HFF-Myc (cell line): ENCODE measurements at regions not wholly inside any gene's neighbourhood (a gene's known extent, or its start where the extent isn't known, plus 50 kb on each side); places are given as distances from the start of the nearest gene placed in this dataset.

Experiments
- DNase-seq: peaks from one replicate; pipeline ENCODE4 v3.0.0-alpha.2; 2011; ENCODE audit warnings: low read depth; ENCODE audit errors: extremely low read depth
- H3K4me3 ChIP-seq: replicated peaks from 2 replicates; pipeline ENCODE4 v1.5.1; 2011; ENCODE audit warnings: low read depth, mild to moderate bottlenecking, control low read depth, low read length
- TF ChIP-seq, protein P1 (sequence below): IDR thresholded peaks from 2 replicates; pipeline ENCODE4 v1.5.1; 2012; ENCODE audit warnings: mild to moderate bottlenecking, low read depth, low read length, control low read depth; ENCODE audit errors: missing control alignments

DNA sequence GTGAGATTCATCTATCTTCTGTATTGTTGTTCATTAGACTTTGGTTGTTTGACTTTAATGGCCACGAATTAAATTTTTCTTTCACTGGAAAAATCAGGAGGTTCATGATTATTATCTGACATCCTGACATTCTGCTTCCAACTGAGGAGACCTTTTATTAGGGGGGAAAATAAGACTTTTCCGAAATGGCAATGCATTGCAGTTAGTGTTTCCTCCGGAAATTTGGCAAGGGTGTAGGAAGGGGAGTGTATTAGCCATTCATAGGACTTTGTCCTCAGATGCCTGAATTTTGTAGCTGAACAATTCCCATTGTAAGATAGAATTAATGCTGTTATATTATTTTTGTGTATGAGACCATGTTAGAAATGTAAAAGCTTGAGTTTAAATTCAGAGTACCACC, 450.6 kb upstream of the TGFBR2 start:
- DNase-seq = no peak
- no peak overlapping the region for H3K4me3 ChIP-seq
- TF ChIP-seq, protein P1, sequence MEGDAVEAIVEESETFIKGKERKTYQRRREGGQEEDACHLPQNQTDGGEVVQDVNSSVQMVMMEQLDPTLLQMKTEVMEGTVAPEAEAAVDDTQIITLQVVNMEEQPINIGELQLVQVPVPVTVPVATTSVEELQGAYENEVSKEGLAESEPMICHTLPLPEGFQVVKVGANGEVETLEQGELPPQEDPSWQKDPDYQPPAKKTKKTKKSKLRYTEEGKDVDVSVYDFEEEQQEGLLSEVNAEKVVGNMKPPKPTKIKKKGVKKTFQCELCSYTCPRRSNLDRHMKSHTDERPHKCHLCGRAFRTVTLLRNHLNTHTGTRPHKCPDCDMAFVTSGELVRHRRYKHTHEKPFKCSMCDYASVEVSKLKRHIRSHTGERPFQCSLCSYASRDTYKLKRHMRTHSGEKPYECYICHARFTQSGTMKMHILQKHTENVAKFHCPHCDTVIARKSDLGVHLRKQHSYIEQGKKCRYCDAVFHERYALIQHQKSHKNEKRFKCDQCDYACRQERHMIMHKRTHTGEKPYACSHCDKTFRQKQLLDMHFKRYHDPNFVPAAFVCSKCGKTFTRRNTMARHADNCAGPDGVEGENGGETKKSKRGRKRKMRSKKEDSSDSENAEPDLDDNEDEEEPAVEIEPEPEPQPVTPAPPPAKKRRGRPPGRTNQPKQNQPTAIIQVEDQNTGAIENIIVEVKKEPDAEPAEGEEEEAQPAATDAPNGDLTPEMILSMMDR = no peak

DNA sequence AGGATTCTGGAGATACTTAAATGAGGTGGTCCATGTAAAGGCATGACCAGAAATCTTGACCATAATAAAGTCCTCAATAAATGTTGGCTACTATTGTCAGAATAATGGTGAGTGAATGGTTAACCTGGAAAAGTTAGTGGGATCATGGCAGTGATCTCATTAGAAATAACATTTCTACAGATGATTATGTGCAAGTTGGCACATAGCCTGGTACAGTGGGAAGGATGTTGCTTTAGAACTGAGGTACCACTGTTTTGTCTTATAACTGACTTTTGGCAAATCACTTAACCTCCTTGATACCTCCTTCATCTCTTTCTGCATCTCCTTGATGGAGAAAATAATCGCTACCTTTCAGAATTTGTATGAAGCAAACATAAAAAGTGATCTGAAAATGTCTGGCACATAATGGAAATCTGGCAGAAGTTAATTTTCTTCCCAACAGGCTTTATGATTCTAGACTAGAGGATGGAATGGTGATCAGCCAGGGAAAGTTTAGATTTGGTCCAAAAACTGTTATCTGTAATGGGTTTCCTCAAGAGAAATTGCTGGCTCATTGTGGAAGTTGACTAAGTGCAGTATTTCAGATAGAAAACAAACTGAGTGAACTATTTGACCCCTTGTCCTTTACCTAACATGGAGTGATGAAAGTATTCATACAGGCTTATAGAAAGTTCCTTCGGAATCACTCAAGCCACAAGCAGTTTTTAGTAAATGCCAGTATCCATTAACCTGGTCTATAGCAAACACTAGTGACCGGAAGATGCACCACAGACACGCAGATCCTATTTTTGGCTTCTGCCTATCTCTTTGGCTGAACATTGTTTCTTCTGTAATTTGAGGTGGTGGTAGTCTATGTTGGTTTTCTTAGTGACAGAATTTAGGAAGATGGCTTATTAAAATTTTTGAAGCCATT, 449.6 kb upstream of the TGFBR2 start:
- no peak for DNase-seq
- TF ChIP-seq, protein P1 = no peak

DNA sequence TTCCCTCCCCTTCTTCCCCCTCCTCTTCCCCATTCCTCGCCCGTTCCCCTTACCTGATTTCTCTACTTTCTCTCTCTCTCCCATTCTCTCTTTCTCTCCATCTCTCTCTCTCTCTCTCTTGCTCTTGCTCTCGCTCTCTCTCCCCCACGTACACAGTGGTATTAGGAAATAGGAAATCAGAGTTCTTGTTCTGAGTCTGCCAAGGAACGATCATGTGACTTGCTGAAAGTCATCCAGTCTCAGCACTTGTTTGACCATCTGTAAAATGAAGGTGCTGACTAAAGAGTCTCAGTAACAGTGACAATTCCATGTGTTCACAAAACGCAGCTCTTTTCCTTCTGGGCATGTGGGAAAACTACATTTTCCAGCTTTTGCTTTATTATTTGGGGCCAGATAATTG, 445.0 kb upstream of the TGFBR2 start:
- TF ChIP-seq, protein P1 = no peak
- H3K4me3 ChIP-seq = no peak overlapping the region
- DNase-seq = no peak

More for the DNA sequence above, 449.6 kb upstream of the TGFBR2 start:
- no peak overlapping the region for H3K4me3 ChIP-seq

DNA sequence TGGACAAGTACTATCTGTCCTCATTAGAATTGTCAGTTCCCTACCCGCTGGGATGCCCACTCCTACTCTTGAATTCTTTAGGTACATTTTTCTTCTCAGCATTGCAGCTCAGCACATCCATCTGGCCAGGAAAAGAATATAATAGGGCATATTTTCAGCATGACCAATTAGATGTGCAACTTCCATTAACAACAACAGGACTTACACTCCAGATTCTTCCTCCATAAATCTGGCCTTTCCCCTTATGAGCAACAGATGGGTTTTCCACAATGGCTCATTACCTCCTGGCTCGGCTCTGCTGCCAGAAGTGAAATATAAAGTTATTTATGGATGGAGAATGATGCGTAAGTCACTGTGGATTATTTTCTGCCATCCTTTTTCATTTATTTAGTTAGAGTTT, 443.8 kb upstream of the TGFBR2 start:
- DNase-seq = peak; percentile 66
- TF ChIP-seq, protein P1 = no peak
- no peak overlapping the region for H3K4me3 ChIP-seq

DNA sequence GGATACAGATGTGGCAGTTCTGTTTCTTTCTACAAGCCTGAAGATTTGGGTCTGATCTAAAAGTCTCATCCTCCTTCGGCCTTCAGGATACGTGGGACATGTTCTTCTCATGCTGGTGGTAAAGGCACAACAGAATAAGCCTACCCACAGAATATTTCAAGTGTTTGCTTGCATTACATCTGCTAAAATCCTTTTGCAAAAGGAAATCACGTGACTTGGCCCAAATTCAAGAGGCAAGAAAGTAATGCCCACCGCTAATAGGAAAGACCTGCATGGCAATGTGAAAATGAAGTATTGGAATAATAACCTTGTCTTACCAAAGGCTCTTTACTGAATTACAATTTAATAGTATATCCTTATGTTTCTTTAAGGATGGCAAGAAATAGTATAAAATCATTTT, 439.9 kb upstream of the TGFBR2 start:
- TF ChIP-seq, protein P1 = no peak
- no peak overlapping the region for H3K4me3 ChIP-seq
- no peak for DNase-seq

DNA sequence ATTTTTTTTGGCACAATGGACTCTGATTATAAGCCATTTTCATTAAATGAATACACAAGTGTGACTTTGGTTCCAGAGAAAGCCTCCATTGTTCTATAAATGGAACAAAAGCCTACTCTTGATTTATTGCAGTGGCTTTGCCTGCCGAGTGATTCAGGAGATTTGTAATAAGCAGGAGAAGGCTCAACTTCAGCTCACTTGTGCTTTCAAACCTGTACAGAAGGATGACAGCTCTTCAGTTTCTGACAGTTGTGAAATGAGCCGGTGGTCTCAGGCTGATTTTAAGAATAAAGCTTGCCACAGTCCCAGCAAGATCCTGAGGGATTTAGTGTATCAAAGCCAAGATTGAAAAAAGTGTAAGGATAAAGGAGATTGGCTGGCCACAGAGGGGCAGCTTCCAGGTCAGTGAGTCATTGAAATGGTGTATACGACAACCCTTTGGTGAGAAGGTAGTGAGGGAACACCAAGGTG, 438.8 kb upstream of the TGFBR2 start:
- DNase-seq = no peak
- no peak overlapping the region for H3K4me3 ChIP-seq
- TF ChIP-seq, protein P1 = no peak

DNA sequence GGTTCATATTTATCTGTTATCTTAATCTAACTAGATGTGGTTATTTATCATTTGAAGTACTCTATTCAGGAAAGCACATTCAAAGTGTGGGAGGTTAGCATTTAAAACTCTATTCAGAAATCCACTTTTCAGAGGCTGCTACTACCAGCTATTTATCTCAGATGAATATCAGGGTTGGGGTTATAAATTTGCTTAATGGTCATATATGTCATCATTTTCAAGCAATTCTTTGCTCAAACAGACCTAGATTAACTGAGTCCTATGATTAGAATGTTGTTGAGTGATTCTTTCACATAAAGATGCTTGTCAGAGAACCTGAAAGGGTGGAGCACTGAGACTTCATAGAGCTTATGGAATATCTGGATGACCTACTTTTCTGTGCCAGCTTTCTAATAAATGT, 436.9 kb upstream of the TGFBR2 start:
- TF ChIP-seq, protein P1 = no peak
- no peak for DNase-seq
- no peak overlapping the region for H3K4me3 ChIP-seq
